Glutamatergic neuron (in vitro differentiated cells): ENCODE measurements at regions not wholly inside any gene's neighbourhood (a gene's known extent, or its start where the extent isn't known, plus 50 kb on each side); places are given as distances from the start of the nearest gene placed in this dataset.

Experiments
- DNase-seq: peaks from one replicate; pipeline ENCODE4 v3.0.0; 2022
- H3K27ac Mint-ChIP-seq: one replicate; pipeline ENCODE4 v1.8.0; 2020; ENCODE audit warnings: mild to moderate bottlenecking, mixed read lengths, inconsistent platforms; ENCODE audit not compliant: unreplicated experiment
- H3K27me3 Mint-ChIP-seq: one replicate; pipeline ENCODE4 v1.8.0; 2020; ENCODE audit warnings: mild to moderate bottlenecking, moderate library complexity, mixed read lengths, inconsistent platforms; ENCODE audit not compliant: unreplicated experiment
- H3K36me3 Mint-ChIP-seq: one replicate; pipeline ENCODE4 v1.8.0; 2020; ENCODE audit warnings: mild to moderate bottlenecking, mixed read lengths, inconsistent platforms; ENCODE audit not compliant: unreplicated experiment
- H3K4me1 Mint-ChIP-seq: one replicate; pipeline ENCODE4 v1.8.0; 2020; ENCODE audit warnings: mild to moderate bottlenecking, low read depth, mixed read lengths, inconsistent platforms; ENCODE audit not compliant: unreplicated experiment
- H3K4me3 Mint-ChIP-seq: one replicate; pipeline ENCODE4 v1.8.0; 2020; ENCODE audit warnings: mild to moderate bottlenecking, mixed read lengths, inconsistent platforms; ENCODE audit not compliant: unreplicated experiment
- H3K9me3 Mint-ChIP-seq: one replicate; pipeline ENCODE4 v1.8.0; 2020; ENCODE audit warnings: mild to moderate bottlenecking, moderate library complexity, mixed read lengths, inconsistent platforms; ENCODE audit not compliant: unreplicated experiment
- TF ChIP-seq, protein P1 (sequence below): fragments of 200-600 bp; sonication (generic); IDR thresholded peaks from one replicate; pipeline ENCODE4 v1.5.0; 2021; ENCODE audit not compliant: partially characterized antibody, unreplicated experiment

DNA sequence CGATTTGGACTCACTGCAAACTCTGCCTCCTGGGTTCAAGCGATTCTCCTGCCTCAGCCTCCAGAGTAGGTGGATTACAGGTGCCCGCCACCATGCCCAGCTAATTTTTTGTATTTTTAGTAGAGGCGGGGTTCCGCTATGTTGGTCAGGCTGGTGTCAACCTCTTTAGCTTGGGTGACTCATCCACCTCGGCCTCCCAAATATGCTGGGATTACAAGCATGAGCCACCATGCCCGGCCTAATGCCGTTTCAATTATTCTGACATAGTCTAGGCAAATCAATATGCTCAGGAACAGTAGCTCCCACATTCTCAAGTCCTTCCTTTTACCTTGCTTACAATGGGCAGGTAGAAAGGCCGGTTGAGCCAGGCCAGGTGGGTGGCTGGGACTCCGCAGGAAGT is 82.0 kb upstream of the EEA1 start:
- H3K4me3 Mint-ChIP-seq, result no peak overlapping the region
- no peak for DNase-seq
- H3K4me1 Mint-ChIP-seq, result no peaks in the 10 kb centered on the region
- TF ChIP-seq, protein P1, sequence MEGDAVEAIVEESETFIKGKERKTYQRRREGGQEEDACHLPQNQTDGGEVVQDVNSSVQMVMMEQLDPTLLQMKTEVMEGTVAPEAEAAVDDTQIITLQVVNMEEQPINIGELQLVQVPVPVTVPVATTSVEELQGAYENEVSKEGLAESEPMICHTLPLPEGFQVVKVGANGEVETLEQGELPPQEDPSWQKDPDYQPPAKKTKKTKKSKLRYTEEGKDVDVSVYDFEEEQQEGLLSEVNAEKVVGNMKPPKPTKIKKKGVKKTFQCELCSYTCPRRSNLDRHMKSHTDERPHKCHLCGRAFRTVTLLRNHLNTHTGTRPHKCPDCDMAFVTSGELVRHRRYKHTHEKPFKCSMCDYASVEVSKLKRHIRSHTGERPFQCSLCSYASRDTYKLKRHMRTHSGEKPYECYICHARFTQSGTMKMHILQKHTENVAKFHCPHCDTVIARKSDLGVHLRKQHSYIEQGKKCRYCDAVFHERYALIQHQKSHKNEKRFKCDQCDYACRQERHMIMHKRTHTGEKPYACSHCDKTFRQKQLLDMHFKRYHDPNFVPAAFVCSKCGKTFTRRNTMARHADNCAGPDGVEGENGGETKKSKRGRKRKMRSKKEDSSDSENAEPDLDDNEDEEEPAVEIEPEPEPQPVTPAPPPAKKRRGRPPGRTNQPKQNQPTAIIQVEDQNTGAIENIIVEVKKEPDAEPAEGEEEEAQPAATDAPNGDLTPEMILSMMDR, result no peak
- H3K36me3 Mint-ChIP-seq, result no peaks in the 10 kb centered on the region
- no peaks in the 10 kb centered on the region for H3K9me3 Mint-ChIP-seq
- H3K27me3 Mint-ChIP-seq, result peaks cover 2% of the 10 kb centered on the region
- no peak overlapping the region for H3K27ac Mint-ChIP-seq

DNA sequence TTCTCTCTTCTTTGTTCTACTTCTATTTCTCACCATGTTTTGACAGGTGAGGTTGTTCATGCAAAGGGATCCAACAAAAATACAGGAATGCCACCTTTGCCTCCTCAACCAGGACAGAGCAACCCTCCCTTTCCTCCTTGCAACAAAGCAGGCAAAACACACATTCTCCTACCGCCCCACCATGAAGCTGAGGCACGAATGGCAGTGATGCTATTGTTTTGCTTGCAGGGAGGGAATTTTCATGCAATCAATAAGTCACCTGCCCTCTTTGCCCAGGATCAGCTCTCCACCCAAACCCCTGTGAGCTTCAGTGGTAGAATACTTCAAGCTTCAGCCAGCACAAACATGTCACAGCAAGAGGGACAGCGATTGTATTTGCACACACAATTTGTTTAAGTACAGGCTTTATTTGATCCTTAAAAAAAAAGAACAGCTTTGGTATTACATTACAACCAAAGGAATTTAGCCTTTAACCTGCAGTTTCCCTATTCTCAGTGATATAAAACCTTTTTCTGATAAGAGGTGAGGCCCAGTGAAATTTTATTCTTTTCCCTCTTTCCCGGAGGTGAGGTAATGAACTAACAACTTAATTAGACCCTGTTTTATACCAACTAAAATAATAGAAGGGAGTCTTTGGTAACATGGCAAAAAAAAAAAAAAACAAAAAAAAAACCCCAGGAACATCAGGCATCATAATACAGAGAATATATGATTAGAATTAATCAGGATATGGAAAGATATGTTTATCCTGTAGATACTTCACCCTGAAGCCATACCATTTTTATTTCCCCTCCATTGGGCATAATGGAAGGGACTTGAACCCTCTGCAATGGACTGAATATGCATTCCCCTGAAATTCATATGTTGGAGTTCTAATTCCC is 87.0 kb upstream of the EEA1 start:
- Mint-ChIP-seq H3K36me3 (no peaks in the 10 kb centered on the region), H3K4me3 (no peak overlapping the region), H3K9me3 (no peaks in the 10 kb centered on the region), H3K4me1 (no peaks in the 10 kb centered on the region), H3K27me3 (no peaks in the 10 kb centered on the region), H3K27ac (no peak overlapping the region)
- TF ChIP-seq, protein P1, result no peak
- DNase-seq, result no peak

DNA sequence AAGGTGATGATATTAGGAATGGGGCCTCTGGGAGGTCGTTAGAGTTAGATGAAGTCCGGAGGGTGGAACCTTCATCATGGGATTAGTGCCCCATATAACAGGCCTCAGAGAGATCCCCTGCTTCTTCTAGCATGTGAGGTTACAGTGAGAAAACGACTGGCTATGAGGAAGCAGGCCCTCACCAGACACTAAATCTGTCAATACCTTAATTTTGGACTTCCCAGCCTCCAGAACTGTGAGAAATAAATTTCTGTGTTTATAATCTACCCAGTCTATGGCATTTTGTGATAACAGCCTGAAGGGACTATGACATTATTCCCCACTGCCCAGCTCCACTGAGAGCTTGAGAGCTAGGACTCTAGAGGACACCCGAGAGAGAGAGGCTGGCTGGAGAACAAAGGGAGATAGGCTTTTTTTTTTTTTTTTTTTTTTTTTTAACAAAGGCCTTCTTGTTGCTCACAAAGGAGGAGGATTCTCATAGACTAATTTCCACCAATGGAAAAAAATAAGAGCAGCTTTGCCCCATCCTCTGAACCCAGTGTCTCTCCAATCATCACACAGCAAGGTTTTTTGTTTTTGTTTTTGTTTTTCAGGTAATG is 87.8 kb upstream of the EEA1 start:
- TF ChIP-seq, protein P1, result no peak
- Mint-ChIP-seq H3K36me3 (no peaks in the 10 kb centered on the region), H3K4me1 (no peaks in the 10 kb centered on the region), H3K27me3 (no peaks in the 10 kb centered on the region), H3K4me3 (no peak overlapping the region), H3K9me3 (no peaks in the 10 kb centered on the region), H3K27ac (no peak overlapping the region)
- DNase-seq, result no peak

DNA sequence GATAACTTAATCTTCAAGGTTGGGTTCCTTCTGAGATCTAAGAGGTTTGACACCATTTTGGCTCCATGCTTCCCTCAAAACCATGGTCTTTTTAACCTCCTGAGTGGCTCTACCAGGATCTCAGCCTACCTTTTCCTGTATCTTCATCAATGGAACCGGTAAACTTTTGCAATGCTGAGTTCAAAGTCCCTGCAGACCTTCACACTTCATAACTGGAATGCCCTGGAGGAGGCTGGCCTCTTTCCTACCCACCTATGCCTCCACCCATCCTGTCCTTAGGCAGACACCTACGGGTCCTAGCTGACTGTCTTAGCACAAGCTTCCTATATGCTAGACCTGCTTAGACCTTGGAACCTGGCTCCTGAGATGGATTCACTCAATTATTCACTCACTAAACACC is 89.5 kb upstream of the EEA1 start:
- TF ChIP-seq, protein P1, result no peak
- Mint-ChIP-seq H3K9me3 (no peaks in the 10 kb centered on the region), H3K36me3 (no peaks in the 10 kb centered on the region), H3K4me3 (no peak overlapping the region), H3K4me1 (no peaks in the 10 kb centered on the region), H3K27ac (no peak overlapping the region), H3K27me3 (no peaks in the 10 kb centered on the region)
- DNase-seq, result no peak
